ENCODE measurements at regions not wholly inside any gene's neighbourhood (a gene's known extent, or its start where the extent isn't known, plus 50 kb on each side); places are given as distances from the start of the nearest gene placed in this dataset.
A peak's percentile ranks its signal among the peaks of the same experiment; 100 is the strongest.

- Mint-ChIP-seq H3K27ac (no peak overlapping the region), H3K9me3 (peaks cover 21% of the 10 kb centered on the region), H3K4me3 (no peak overlapping the region), H3K4me1 (ENCODE audit: low read depth) (no peaks in the 10 kb centered on the region), H3K27me3 (no peaks in the 10 kb centered on the region), H3K36me3 (ENCODE audit: low read depth) (no peaks in the 10 kb centered on the region)
- intact Hi-C loops (cut with micrococcal nuclease), result no loop called here
Measured at GRCh38 chr10:1952126-1953095, 215.1 kb upstream of the ADARB2 start.

GRCh38 chr10:1950803-1951495 lies 213.6 kb upstream of the ADARB2 start:
- intact Hi-C loops (cut with micrococcal nuclease), result no loop called here
- H3K4me1 Mint-ChIP-seq (ENCODE audit: low read depth), result no peaks in the 10 kb centered on the region
- no peak overlapping the region for H3K27ac Mint-ChIP-seq
- H3K4me3 Mint-ChIP-seq, result no peak overlapping the region
- no peaks in the 10 kb centered on the region for H3K27me3 Mint-ChIP-seq
- peaks cover 21% of the 10 kb centered on the region for H3K9me3 Mint-ChIP-seq
- no peaks in the 10 kb centered on the region for H3K36me3 Mint-ChIP-seq (ENCODE audit: low read depth)

- peaks cover 12% of the 10 kb centered on the region for H3K9me3 Mint-ChIP-seq
- no peaks in the 10 kb centered on the region for H3K4me1 Mint-ChIP-seq (ENCODE audit: low read depth)
- H3K4me3 Mint-ChIP-seq, result no peak overlapping the region
- H3K27ac Mint-ChIP-seq, result no peak overlapping the region
- H3K36me3 Mint-ChIP-seq (ENCODE audit: low read depth), result no peaks in the 10 kb centered on the region
- no peaks in the 10 kb centered on the region for H3K27me3 Mint-ChIP-seq
- intact Hi-C loops (cut with micrococcal nuclease), result no loop called here
Measured at GRCh38 chr10:1947464-1948003, 210.2 kb upstream of the ADARB2 start.

- H3K27ac Mint-ChIP-seq, result no peak overlapping the region
- no peaks in the 10 kb centered on the region for H3K27me3 Mint-ChIP-seq
- intact Hi-C loops (cut with micrococcal nuclease), result no loop called here
- H3K4me1 Mint-ChIP-seq (ENCODE audit: low read depth), result peaks cover 1% of the 10 kb centered on the region
- no peaks in the 10 kb centered on the region for H3K9me3 Mint-ChIP-seq
- no peaks in the 10 kb centered on the region for H3K36me3 Mint-ChIP-seq (ENCODE audit: low read depth)
- H3K4me3 Mint-ChIP-seq, result no peak overlapping the region
Measured at GRCh38 chr10:1944487-1944886, 207.2 kb upstream of the ADARB2 start.

GRCh38 chr10:1942478-1942877 lies 205.2 kb upstream of the ADARB2 start:
- Mint-ChIP-seq H3K4me1 (ENCODE audit: low read depth) (peaks cover 14% of the 10 kb centered on the region), H3K27me3 (peaks cover 5% of the 10 kb centered on the region), H3K36me3 (ENCODE audit: low read depth) (no peaks in the 10 kb centered on the region), H3K4me3 (no peak overlapping the region), H3K9me3 (no peaks in the 10 kb centered on the region), H3K27ac (no peak overlapping the region)
- intact Hi-C loops (cut with micrococcal nuclease), result no loop called here

GRCh38 chr10:1939016-1939415 lies 201.7 kb upstream of the ADARB2 start:
- intact Hi-C loops (cut with micrococcal nuclease), result no loop called here
- H3K27ac Mint-ChIP-seq, result no peak overlapping the region

GRCh38 chr10:1938317-1938716 lies 201.0 kb upstream of the ADARB2 start:
- intact Hi-C loops (cut with micrococcal nuclease), result no loop called here
- no peaks in the 10 kb centered on the region for H3K9me3 Mint-ChIP-seq

More at GRCh38 chr10:1939016-1939415, 201.7 kb upstream of the ADARB2 start:
- H3K4me3 Mint-ChIP-seq, result no peak overlapping the region
- H3K36me3 Mint-ChIP-seq (ENCODE audit: low read depth), result no peaks in the 10 kb centered on the region
- no peaks in the 10 kb centered on the region for H3K9me3 Mint-ChIP-seq
- H3K4me1 Mint-ChIP-seq (ENCODE audit: low read depth), result peaks cover 14% of the 10 kb centered on the region
- H3K27me3 Mint-ChIP-seq, result peaks cover 5% of the 10 kb centered on the region

GRCh38 chr10:1935912-1936311 lies 198.6 kb upstream of the ADARB2 start:
- Mint-ChIP-seq H3K9me3 (no peaks in the 10 kb centered on the region), H3K36me3 (ENCODE audit: low read depth) (no peaks in the 10 kb centered on the region), H3K4me1 (ENCODE audit: low read depth) (peaks cover 23% of the 10 kb centered on the region), H3K4me3 (no peak overlapping the region), H3K27me3 (peaks cover 5% of the 10 kb centered on the region), H3K27ac (no peak overlapping the region)
- intact Hi-C loops (cut with micrococcal nuclease), result no loop called here

More at GRCh38 chr10:1938317-1938716, 201.0 kb upstream of the ADARB2 start:
- Mint-ChIP-seq H3K27ac (no peak overlapping the region), H3K4me3 (no peak overlapping the region), H3K27me3 (peaks cover 5% of the 10 kb centered on the region), H3K4me1 (ENCODE audit: low read depth) (peaks cover 14% of the 10 kb centered on the region), H3K36me3 (ENCODE audit: low read depth) (no peaks in the 10 kb centered on the region)

- Mint-ChIP-seq H3K27ac (no peak overlapping the region), H3K36me3 (ENCODE audit: low read depth) (no peaks in the 10 kb centered on the region), H3K4me3 (no peak overlapping the region), H3K9me3 (no peaks in the 10 kb centered on the region), H3K27me3 (no peaks in the 10 kb centered on the region), H3K4me1 (ENCODE audit: low read depth) (peaks cover 18% of the 10 kb centered on the region)
- intact Hi-C loops (cut with micrococcal nuclease), result no loop called here
Measured at GRCh38 chr10:1933215-1933614, 195.9 kb upstream of the ADARB2 start.

- Mint-ChIP-seq H3K4me3 (no peak overlapping the region), H3K27ac (peak overlapping the region; percentile 35)
- intact Hi-C loops (cut with micrococcal nuclease), result no loop called here
Measured at GRCh38 chr10:1932692-1933094, 195.4 kb upstream of the ADARB2 start.

GRCh38 chr10:1928606-1929005 lies 191.3 kb upstream of the ADARB2 start:
- intact Hi-C loops (cut with micrococcal nuclease), result no loop called here
- H3K27me3 Mint-ChIP-seq, result no peaks in the 10 kb centered on the region
- H3K4me1 Mint-ChIP-seq (ENCODE audit: low read depth), result peaks cover 17% of the 10 kb centered on the region
- no peak overlapping the region for H3K4me3 Mint-ChIP-seq
- no peak overlapping the region for H3K27ac Mint-ChIP-seq
- H3K36me3 Mint-ChIP-seq (ENCODE audit: low read depth), result no peaks in the 10 kb centered on the region
- H3K9me3 Mint-ChIP-seq, result no peaks in the 10 kb centered on the region

More at GRCh38 chr10:1932692-1933094, 195.4 kb upstream of the ADARB2 start:
- Mint-ChIP-seq H3K9me3 (no peaks in the 10 kb centered on the region), H3K27me3 (no peaks in the 10 kb centered on the region), H3K36me3 (ENCODE audit: low read depth) (no peaks in the 10 kb centered on the region), H3K4me1 (ENCODE audit: low read depth) (peaks cover 17% of the 10 kb centered on the region)

- no peaks in the 10 kb centered on the region for H3K36me3 Mint-ChIP-seq (ENCODE audit: low read depth)
- H3K4me3 Mint-ChIP-seq, result no peak overlapping the region
- H3K4me1 Mint-ChIP-seq (ENCODE audit: low read depth), result peaks cover 8% of the 10 kb centered on the region
- intact Hi-C loops (cut with micrococcal nuclease), result no loop called here
- H3K9me3 Mint-ChIP-seq, result no peaks in the 10 kb centered on the region
- no peaks in the 10 kb centered on the region for H3K27me3 Mint-ChIP-seq
- no peak overlapping the region for H3K27ac Mint-ChIP-seq
Measured at GRCh38 chr10:1923998-1924397, 186.7 kb upstream of the ADARB2 start.

- Mint-ChIP-seq H3K27ac (no peak overlapping the region), H3K36me3 (ENCODE audit: low read depth) (no peaks in the 10 kb centered on the region), H3K4me3 (no peak overlapping the region), H3K4me1 (ENCODE audit: low read depth) (peaks cover 4% of the 10 kb centered on the region), H3K9me3 (no peaks in the 10 kb centered on the region), H3K27me3 (no peaks in the 10 kb centered on the region)
- intact Hi-C loops (cut with micrococcal nuclease), result no loop called here
Measured at GRCh38 chr10:1923586-1923985, 186.3 kb upstream of the ADARB2 start.

GRCh38 chr10:1920941-1921340 lies 183.6 kb upstream of the ADARB2 start:
- no peaks in the 10 kb centered on the region for H3K9me3 Mint-ChIP-seq
- H3K36me3 Mint-ChIP-seq (ENCODE audit: low read depth), result no peaks in the 10 kb centered on the region
- no peak overlapping the region for H3K27ac Mint-ChIP-seq
- intact Hi-C loops (cut with micrococcal nuclease), result no loop called here
- no peaks in the 10 kb centered on the region for H3K4me1 Mint-ChIP-seq (ENCODE audit: low read depth)
- no peak overlapping the region for H3K4me3 Mint-ChIP-seq
- no peaks in the 10 kb centered on the region for H3K27me3 Mint-ChIP-seq

Measured in dendritic cell treated with granulocyte-macrophage colony-stimulating factor and Interleukin-4, amounts not matched to agents 40 ng/mL and 50 ng/mL, for 4 days (primary cell).